HG02763 (cell line): ENCODE measurements at regions not wholly inside any gene's neighbourhood (a gene's known extent, or its start where the extent isn't known, plus 50 kb on each side); places are given as distances from the start of the nearest gene placed in this dataset.

ENCODE experiments used
- ATAC-seq: cut with Tn5 transposase; IDR thresholded peaks from one replicate; pipeline ENCODE4 v1.9.1; 2021; ENCODE audit warnings: mild to moderate bottlenecking, moderate library complexity; ENCODE audit not compliant: unreplicated experiment

- ATAC-seq = no peak
These were observed 132.2 kb downstream of the ASB7 start for GRCh38 chr15:100734586-100734985.

DNA sequence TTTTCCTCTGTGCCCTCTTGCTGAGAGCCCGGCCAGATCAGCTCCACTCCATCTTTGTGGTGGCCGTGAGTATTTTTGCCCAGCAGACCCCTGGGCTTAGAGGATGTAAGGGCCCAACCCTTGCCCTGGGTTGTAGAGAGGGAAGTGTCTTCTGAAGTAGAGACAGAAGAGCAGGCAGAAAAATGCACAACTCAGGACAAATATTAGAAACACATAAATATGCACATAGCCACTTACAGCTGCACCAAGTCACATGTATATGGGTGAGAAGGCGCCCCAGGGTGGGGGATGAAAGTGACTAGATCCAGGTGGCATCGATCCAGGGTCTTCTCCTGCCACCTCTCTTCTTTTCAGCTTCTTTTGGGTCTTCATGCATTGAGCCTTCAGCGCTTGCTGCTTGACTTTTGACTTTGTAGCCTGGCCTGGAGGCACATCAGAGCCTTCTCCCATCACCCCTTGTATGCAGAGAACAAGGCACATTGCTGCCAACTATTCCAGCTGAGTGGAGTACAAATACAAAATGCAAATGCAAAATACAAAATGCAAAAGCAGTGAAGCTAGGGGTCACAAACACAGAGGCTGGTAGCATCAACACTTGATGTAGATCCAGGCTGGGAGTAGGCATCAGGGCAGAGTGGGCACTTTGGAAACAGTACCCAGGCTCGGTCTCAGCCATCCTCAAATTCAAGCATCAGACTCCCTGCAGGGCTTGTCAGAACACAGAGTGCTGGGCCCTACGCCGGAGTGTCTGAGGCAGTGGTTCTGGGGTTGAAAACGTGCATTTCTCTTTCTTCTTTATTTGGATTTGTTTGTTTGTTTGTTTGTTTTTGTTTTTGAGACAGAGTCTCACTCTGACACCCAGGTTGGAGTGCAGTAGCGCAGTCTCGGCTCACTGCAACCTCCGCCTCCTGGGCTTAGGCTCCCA lies 133.0 kb downstream of the ASB7 start:
- no peak for ATAC-seq

DNA sequence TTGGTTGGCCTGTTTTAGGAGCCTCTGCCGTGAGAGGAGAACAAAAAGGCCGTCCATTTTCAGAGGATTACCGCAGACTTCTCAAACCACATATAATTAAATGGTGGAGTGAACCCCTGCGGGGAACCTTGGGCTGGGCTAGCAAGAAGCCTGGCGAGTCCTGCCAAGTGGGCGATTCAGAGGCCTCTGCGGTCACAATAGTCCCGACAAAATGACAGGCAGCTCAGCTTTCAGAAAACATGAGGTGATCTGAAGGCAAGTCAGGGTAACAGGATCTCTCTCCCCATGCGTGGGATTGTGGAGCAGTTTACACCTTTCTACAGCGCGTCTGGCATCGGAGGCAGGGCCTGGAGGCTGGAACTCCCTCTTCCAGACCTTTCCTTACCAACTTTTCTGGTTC lies 134.8 kb downstream of the ASB7 start:
- ATAC-seq = no peak

DNA sequence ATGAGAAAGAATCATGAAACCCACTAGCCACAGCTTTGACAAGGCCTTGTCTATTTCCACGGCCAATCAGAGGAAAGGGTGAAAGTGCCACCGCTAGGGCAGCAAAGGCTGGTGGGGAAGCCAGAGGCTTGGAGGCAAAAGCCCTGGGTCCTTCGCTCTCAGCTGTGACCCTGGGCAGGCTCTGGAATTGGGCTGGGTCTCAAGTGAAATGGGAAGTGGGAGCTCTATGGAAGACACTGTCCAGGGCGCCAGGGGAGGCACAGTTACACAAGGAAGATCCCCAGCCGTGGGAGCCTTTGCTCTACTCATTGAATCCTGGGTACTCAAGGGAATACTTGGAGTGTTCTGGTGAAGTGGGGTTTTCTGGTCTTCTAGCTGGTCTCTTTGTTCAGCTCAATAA lies 136.2 kb downstream of the ASB7 start:
- no peak for ATAC-seq

DNA sequence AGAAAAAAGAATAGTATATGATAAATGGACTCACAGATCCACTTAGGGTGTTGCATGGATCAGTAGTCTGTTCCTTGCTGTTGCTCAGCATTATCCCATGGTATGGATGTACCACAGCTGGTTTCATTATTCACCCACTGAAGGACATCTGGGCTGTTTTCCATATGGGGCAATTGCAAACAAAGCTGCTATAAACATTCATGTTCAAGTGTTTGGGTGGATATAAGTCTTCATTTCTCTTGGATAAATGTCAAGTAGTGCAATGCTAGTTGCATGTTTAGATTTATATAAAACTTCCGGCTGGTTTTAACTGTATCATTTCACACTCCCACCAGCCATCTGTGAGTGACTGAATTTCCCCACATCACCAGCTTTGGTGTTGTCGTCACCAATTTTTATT lies 137.7 kb downstream of the ASB7 start:
- ATAC-seq = no peak

- no peak for ATAC-seq
These were observed 128.0 kb upstream of the ALDH1A3 start for GRCh38 chr15:100751585-100751984.

GRCh38 chr15:100753503-100753902 lies 126.1 kb upstream of the ALDH1A3 start:
- no peak for ATAC-seq

DNA sequence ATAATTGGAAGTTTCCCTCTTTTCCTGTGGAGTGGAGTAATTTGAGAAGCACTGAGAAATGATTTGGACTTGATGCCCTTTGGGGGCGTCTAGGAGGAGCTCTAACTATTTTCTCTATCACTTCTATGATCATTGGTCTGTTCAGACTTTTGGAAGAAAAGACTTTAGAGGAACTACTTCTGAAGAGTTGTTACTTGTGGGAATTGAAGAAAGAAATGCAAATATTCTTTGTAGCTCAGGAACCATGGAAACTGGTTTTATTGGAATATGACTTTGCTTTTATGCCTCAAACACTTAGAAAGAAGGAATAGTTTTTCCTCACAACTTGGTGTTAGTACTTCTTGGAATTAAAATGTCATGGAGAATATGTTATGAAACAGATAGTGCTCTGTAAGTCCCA lies 122.0 kb upstream of the ALDH1A3 start:
- no peak for ATAC-seq

GRCh38 chr15:100758555-100758954 lies 121.1 kb upstream of the ALDH1A3 start:
- no peak for ATAC-seq

- no peak for ATAC-seq
These were observed 120.5 kb upstream of the ALDH1A3 start for GRCh38 chr15:100759106-100759505.

- ATAC-seq = no peak
These were observed 119.8 kb upstream of the ALDH1A3 start for GRCh38 chr15:100759698-100760356.

- no peak for ATAC-seq
These were observed 119.2 kb upstream of the ALDH1A3 start for GRCh38 chr15:100760357-100760903.

DNA sequence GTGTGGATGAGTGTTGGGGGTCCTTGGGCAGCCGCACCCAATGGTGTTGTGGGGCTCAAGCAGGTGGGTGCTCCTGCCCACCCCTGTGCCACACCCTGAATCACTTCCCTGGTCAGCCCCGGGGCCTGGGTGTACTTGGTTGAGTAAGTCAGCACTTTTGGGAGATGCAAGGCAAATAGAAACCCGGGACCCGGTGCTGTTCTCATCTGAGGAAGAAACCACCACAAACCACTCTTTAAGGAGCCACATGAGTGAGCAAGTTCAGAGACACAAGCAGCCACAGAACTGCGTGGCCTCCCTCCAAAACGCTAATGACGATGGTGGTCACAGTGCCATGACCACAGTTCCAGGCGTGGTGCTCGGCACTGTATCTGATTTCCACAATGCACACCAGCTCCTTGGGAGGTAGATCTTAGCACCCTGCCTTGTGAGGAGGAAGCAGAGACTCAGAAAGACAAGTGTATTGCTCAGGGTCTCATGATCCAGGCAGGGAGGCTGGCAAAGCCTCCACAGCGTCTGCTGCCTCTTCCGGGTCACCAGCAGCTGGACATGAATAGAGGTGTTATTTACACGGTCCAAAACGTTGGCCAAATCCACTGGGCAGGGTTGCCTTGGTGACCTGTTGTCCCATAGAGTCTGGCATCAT lies 118.2 kb upstream of the ALDH1A3 start:
- no peak for ATAC-seq

- no peak for ATAC-seq
These were observed 117.3 kb upstream of the ALDH1A3 start for GRCh38 chr15:100762289-100762688.

DNA sequence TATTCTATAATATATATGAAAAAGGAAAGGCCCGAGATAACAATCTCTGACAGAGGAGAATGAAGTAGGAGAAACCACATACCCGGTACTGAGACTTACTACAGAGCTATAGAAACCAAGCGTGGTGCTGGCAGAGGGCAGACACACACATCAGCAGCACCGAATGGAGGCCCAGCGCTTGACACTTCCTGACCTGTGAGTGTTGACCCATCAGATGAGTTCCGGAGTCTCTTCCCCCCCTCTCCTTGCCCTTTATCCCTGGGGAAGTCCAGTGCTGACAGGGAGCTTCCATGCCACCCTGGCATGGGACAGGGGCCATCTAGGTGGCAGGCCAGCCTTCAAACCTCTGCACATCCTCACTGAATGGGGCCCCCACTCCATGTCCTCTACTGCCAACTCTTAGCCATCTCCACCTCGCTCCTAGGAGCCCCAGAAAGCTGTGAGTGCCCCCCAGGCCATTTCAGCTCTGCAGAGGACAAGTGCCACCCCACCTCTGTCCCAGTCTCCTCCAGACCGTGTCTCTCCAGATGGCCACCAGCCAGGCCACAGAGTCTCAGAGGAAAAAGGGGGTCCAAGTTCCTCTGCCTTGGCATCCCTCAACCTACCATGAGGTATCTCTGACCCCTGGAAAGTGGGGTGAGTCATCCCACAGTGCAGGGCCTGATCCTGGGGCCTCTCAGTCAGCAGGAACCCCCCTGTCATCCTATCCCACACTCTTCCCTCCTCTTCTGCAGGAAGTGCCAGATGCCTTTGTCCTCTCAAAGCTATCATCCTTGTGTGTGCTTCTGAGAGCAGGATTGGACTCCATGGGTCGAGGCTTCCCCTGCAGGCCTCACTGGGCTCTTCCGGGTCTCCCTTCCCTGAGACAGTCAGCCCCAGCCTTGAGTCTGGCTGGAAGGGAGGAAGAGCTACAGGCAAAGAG lies 116.5 kb upstream of the ALDH1A3 start:
- no peak for ATAC-seq

- no peak for ATAC-seq
These were observed 115.5 kb upstream of the ALDH1A3 start for GRCh38 chr15:100763835-100764750.

DNA sequence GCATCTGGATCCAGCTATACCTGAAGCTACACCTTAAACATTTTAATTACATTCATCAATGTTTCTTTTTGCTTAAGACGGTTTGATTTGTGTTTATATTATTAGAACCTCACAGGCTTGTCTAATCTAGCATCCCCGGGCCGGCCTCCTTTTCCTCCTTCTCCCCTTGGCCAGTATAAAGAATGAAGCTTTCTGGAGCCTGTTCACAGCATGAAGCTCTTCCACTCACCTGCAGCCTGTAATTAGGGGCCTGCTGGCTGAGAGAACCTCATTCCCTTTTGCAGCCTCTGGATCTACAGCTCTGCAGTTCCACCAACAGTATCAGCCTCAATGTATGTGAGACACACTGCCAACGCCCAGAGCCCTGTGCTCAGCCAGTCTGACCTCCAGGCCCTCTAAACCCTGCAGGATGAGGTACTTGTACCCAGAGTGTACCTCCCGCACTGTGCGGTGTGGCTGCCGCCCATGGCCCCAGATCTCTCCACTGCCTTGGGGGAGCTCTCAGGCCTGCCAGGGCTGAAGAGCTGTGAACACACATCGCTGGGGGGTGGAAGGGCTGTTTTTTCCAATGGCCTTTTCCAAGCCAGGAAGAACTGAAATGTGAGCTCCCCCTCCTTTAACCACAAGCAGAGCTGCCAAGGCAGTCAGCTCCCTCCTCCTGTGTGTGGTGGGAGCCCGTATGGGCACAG lies 114.7 kb upstream of the ALDH1A3 start:
- no peak for ATAC-seq

GRCh38 chr15:100765467-100766241 lies 114.0 kb upstream of the ALDH1A3 start:
- ATAC-seq = no peak
